RWPE2 (cell line): ENCODE measurements at regions not wholly inside any gene's neighbourhood (a gene's known extent, or its start where the extent isn't known, plus 50 kb on each side); places are given as distances from the start of the nearest gene placed in this dataset.
A peak's percentile ranks its signal among the peaks of the same experiment; 100 is the strongest.

Source experiments
- ATAC-seq: fragments of 200-7000 bp; cut with Tn5 transposase; 3 replicates; pipeline ENCODE4 v1.9.1; 2021; ENCODE audit warnings: low read depth
- DNase-seq: peaks from one replicate; pipeline ENCODE4 v3.0.0-alpha.2; 2020; ENCODE audit warnings: low spot score
- H3K27ac ChIP-seq: fragments of 450-650 bp; 2 replicates; pipeline ENCODE4 v1.5.1; 2017; ENCODE audit warnings: mild to moderate bottlenecking; ENCODE audit not compliant: poor library complexity, severe bottlenecking
- H3K27me3 ChIP-seq: fragments of 250-450 bp; sonication (Bioruptor Pico); 2 replicates; pipeline ENCODE4 v1.5.1; 2021; ENCODE audit warnings: mild to moderate bottlenecking, moderate library complexity; ENCODE audit not compliant: insufficient read depth, poor library complexity, severe bottlenecking
- H3K36me3 ChIP-seq: fragments of 250-450 bp; sonication (Bioruptor Pico); 2 replicates; pipeline ENCODE4 v1.5.1; 2020; ENCODE audit warnings: low read depth, mild to moderate bottlenecking, moderate library complexity
- H3K4me1 ChIP-seq: fragments of 250-450 bp; sonication (Bioruptor Pico); 2 replicates; pipeline ENCODE4 v1.5.1; 2021; ENCODE audit warnings: mild to moderate bottlenecking, moderate library complexity; ENCODE audit not compliant: insufficient read depth, poor library complexity, severe bottlenecking
- H3K4me3 ChIP-seq: fragments of 250-450 bp; sonication (Bioruptor Pico); 2 replicates; pipeline ENCODE4 v1.5.1; 2021; ENCODE audit warnings: mild to moderate bottlenecking, moderate library complexity; ENCODE audit not compliant: severe bottlenecking
- H3K9me3 ChIP-seq: fragments of 250-450 bp; sonication (Bioruptor Pico); 2 replicates; pipeline ENCODE4 v1.5.1; 2021; ENCODE audit warnings: mild to moderate bottlenecking, moderate library complexity; ENCODE audit not compliant: severe bottlenecking
- CTCF ChIP-seq: fragments of 450-650 bp; IDR thresholded peaks from one replicate; pipeline ENCODE4 v1.5.1; 2017; ENCODE audit warnings: mild to moderate bottlenecking, moderate library complexity; ENCODE audit not compliant: poor library complexity, severe bottlenecking

GRCh38 chr6:169959136-169960002, 207.9 kb downstream of the ERMARD start:
- Histone ChIP-seq H3K4me3 (no peak overlapping the region), H3K27ac (no peak overlapping the region), H3K36me3 (no peaks in the 10 kb centered on the region), H3K4me1 (no peaks in the 10 kb centered on the region), H3K27me3 (no peaks in the 10 kb centered on the region), H3K9me3 (no peaks in the 10 kb centered on the region)
- DNase-seq (no peak), ATAC-seq (peak; percentile 49; the same call in 2 of the 3 replicates)
- TF ChIP-seq CTCF: no peak

- ATAC-seq: no peak
- no peaks in the 10 kb centered on the region for H3K36me3 ChIP-seq
- H3K27ac ChIP-seq: no peak overlapping the region
- DNase-seq: no peak
- no peaks in the 10 kb centered on the region for H3K27me3 ChIP-seq
- no peak for TF ChIP-seq CTCF
- H3K4me1 ChIP-seq: no peaks in the 10 kb centered on the region
- no peak overlapping the region for H3K4me3 ChIP-seq
- H3K9me3 ChIP-seq: no peaks in the 10 kb centered on the region
These were observed 207.1 kb downstream of the ERMARD start for GRCh38 chr6:169958510-169958909.

GRCh38 chr6:169957351-169957963, 206.0 kb downstream of the ERMARD start:
- Histone ChIP-seq H3K27ac (no peak overlapping the region), H3K4me1 (no peaks in the 10 kb centered on the region), H3K36me3 (no peaks in the 10 kb centered on the region), H3K9me3 (no peaks in the 10 kb centered on the region), H3K27me3 (no peaks in the 10 kb centered on the region), H3K4me3 (no peak overlapping the region)
- no peak for DNase-seq
- no peak for ATAC-seq
- no peak for TF ChIP-seq CTCF

DNA sequence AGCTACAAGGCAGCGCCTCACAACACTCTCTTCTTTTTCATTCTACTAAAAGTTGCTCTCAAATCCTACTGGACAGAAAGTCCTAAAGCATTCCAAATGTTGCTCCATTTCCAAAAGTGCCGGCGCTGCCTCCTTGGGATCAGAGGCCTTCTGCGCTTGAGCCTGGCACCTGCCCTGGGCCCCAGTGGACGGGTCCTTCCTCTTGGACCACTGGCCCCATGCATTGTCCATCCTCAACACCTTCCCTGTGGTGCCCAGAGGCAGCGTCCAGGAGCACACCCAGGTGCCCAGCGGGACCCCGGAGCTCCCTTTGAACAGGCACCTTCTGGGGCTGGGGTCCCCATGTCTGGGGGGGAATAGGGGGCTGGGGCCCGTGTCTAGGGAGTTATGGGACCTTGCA, 205.2 kb downstream of the ERMARD start:
- Histone ChIP-seq H3K9me3 (no peaks in the 10 kb centered on the region), H3K4me1 (no peaks in the 10 kb centered on the region), H3K27ac (no peak overlapping the region), H3K4me3 (no peak overlapping the region), H3K36me3 (no peaks in the 10 kb centered on the region), H3K27me3 (no peaks in the 10 kb centered on the region)
- TF ChIP-seq CTCF: no peak
- DNase-seq: no peak
- ATAC-seq: no peak
